Activated T-helper 1 cell treated with Interleukin-2 at 50 U/mL for 16 hours (primary cell): ENCODE measurements at regions not wholly inside any gene's neighbourhood (a gene's known extent, or its start where the extent isn't known, plus 50 kb on each side); places are given as distances from the start of the nearest gene placed in this dataset.

ENCODE experiments used
- DNase-seq: peaks from one replicate; pipeline ENCODE4 v3.0.0-alpha.2; 2020; ENCODE audit warnings: low read depth

DNA sequence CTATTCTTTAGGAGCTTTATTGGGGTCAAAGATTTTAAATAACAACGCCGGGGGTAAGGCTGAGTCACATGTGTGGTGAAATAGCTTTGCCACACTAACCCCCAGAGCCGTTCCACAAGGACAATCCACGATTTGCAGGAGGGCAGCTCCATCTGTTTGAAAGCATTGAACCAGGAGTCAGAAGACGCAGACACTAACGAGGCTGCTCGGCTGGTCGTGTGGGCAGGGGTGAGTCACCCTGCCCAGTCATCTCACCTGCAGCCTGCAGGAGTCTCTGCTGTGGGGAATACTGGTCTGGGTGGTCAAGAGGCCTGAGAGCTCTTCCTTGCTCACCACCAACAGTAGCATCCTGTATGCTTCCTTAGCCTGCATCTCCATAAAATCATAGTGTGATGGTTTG is 149.2 kb upstream of the NCK2 start:
- DNase-seq, result no peak

DNA sequence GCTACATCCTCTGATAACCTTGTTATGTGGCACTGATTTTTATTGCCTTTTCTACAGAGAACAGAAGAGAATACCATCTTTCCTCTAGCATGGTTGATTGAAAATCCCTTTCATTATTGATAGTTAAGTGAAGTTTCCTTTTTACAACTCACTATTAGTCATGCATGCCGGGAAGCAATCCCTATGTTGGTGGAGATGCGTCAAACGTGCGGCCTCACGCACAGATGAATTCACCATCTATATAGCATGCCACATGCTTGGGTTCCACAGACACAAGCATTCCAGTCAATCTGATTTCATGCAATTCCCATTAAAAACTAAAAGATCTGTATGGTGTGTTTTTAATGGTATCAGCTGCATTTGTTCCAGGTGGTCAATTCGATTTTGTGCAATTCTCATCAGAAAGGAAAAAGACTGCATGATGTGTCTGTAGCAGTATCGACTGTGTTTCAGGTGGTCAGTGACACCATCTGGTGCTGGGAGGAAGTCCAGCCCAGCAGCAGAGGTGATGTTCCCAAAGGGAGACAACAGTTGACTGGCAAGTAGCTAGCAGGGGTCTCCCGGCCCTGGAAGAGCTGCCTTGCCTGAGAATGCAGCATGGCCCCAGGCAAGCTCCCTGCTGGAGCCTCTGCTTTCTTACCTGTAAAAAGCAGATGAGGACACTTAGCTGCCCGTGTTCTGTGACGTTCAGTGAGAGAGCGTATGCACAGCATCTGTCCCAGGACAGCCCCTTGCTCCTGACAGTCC is 151.3 kb upstream of the NCK2 start:
- no peak for DNase-seq

DNA sequence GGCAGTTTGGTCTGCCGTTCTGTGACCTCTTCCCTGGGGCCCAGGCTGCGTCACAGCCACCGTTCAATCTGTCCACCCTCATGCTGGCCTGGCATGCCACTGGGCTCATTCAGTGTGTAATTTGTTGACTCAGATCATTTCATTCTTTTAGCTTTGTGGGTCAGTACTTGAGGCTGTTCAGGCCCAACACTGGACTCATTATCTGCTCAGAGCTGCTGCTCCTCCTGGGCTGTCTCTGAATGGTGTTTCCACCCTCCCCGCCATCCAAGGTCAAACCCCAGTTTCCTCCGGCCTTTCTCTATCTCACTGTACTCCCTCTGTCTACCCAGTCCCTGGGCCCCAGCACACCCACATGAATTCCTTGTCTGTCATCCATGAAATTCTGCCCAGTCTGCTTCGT is 152.4 kb upstream of the NCK2 start:
- no peak for DNase-seq

DNA sequence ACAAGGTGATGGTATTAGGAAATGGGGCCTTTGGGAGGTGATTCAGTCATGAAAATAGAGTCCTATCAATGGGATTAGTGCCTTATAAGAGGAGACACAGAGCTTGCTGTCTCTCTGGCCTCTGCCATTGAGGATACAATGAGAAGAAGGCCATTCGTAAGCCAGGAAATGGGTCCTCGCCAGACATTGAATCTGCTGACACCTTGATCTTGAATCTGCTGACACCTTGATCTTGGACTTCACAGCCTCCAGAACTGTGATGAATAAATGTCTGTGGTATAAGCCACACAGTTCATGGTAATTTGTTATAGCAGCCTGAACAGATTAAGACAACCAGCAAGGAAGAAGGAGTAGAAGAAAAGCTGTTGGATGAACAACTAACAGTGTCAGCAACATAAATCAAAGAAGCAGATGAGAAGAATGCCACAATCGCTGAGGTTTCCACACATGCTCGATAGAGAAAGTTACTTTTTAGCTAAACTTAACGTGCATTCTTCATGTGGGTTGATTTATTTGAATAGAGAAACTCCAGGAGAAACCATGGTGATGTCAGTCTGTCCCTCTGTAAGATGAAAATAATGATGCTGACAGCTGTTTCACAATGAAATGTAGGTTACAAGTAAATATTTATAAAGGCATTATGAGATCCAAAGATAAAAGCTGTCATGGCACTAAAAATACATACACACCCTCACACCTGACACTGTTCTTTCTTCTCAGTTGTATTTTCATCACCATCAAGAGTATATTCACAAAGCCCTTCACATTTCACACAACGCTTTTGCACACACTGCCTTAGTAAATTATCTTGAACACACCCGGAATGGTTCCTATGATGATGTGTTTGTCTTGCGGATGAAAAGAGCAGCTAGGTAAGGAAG is 153.7 kb upstream of the NCK2 start:
- DNase-seq, result no peak

GRCh38 chr2:105588581-105588980 is 156.1 kb upstream of the NCK2 start:
- no peak for DNase-seq

DNA sequence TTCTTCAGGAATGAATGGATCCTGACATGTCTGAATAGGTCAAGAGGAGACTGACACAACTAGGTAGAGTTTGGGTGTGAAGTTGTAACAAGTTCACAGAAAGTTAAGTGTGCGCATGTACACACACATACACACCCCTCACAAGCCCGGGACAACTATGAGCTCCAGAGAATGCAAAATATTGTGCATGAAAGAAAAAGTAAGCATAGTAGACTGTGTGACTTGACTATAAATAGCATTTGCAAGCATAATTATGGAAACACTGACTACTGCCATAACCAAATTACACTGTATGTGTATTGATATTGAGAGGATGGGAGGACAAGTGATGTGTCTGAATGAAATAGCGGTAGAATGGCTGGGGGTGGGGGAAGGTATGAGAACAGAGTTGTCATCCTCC is 157.1 kb upstream of the NCK2 start:
- no peak for DNase-seq

DNA sequence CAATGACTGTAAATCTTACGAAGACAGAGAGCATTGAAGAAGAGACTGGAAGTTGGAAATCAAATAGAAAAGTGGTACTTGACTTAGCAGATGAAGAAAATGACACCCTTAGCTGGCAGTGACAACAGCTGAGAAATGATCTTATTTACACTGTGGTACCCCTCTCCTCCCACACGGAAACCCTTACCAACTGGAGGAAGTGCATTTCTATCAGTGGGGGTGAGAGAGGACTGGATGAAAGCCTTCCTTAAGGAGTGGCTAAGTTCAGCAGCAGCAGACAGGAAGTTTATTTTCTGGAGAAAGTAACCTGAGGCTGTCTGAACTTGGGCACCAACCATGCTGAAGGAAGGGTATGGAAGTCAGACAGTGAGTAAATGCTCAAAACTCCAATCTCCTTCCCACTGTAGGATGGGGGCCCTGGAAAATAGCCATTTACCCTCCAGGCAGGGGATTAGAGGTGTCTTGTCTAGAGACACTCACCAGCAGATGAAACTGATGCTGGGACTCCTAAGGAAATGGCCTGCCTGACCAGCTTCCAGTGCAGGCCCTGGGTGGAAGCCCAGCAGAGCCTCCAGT is 160.2 kb upstream of the NCK2 start:
- no peak for DNase-seq

- no peak for DNase-seq
These were observed 161.6 kb upstream of the NCK2 start for GRCh38 chr2:105582952-105583660.

DNA sequence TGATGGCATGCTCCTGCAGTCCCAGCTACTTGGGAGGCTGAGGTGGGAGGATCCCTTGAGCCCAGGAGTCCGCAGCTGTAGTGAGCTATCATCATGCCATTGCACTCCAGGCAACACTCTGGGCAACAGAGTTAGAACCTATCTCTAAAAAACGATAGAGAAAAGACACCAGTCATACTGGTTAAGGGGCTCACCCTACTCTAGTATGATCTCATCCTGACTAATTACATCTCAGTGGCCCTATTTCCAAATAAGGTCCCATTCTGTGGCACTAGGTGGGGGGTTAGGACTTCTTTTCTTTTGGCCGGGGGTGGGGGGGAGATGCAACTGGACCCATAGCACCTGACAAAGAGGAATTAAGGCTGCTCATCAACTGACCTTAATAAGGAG is 163.2 kb upstream of the NCK2 start:
- no peak for DNase-seq

DNA sequence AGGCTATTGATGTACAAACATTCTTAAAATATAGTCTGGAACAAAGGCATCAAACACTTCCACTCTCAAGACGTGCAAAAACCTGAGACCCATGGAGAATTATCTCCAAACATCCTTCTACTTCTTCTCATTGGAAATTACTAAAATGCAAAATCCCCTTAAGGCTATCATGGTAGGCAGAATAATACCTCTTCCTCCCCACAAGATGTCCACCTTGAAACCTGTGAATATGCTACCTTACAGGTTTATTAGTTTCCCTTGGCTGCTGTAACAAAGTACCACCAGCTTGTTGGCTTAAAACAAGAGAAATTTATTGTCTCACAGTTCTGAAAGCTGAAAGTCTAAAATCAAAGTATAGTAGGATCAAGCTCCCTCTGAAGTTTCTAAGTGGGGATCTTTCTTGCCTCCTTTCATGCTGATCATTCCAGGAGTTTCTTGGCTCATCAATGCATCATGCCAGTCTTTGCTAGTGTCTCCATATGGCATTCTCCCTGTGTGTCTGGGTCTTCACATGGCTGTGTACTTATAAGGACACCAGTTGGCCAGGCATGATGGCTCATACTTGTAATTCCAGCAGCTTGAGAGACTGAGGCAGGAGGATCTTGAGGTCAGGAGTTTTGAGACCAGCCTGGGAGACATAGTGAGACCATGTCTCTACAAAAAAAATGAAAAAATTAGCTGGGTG is 163.7 kb upstream of the NCK2 start:
- DNase-seq, result no peak

DNA sequence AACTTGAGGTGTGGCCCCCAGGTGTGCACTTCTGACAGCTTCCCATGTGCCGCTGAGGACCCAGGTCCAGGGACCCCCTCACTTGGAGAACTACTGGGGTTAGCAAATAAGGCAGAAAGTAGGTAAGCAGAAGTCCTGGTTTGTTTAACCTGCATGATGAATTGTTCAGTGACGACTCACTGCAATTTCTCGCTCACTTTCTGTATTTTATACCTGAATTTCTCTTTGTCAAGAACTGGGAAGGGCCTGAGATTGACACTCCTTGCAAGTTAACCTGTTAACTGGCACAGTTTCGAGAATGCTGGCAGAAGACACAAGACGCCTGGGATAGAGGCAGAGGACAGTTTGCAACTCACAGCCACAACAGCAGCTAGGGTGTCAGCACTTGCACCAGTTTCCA is 164.5 kb upstream of the NCK2 start:
- DNase-seq, result no peak

DNA sequence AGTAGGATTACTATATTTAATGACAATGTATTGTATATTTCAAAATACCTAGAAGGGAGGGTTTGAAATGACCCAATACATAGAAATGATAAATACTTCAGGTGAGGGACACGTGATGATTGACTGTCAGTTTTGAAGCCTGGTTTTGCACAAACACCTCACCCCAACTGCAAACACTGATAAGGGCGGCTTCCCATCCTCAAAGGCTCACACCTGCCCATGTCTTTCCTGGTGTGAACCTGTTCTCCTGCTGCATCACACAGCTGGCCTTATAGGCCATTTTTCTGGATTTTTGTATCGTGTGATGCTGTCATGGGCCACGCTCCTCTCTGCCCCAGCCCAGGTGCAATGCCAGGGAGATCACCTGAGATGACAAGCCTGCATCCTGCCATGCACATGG is 166.5 kb upstream of the NCK2 start:
- DNase-seq, result no peak

DNA sequence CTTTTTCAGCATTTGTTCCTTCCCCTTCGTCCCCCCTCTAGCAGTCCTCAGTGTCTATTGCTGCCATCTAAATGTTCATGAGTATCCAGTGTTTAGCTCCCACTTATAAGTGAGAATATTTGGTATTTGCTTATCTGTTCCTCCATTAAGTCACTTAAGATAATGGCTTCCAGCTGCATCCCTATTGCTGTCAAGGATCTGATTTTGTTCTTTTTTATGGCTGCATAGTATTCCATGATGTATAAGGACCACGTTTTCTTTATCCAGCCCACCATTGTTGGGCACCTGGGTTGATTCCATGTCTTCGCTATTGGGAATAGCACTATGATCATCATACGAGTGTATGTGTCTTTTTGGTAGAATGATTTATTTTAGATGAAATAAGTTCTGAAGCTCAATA is 166.9 kb upstream of the NCK2 start:
- no peak for DNase-seq

GRCh38 chr2:105576440-105577241 is 168.1 kb upstream of the NCK2 start:
- DNase-seq, result no peak

DNA sequence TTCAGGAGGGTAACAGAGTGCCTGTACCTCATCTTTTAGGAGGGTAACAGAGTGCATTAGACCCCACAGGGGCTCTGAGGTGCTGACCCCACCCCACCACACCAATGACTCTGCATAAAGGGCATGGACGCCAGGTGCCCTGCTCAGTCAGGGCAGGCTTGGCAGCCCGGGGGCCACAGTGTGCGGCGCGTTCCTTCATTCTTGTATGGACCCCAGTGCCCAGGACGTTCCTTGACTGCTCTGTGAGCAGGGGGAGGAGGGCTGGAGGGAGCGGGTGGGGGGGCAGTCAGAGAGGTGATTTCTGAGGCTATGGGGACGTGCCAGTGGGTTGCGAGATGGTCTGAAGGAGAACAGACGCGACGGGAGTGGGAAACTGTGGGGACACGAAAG is 168.7 kb upstream of the NCK2 start:
- DNase-seq, result no peak

- DNase-seq, result no peak
These were observed 169.2 kb upstream of the NCK2 start for GRCh38 chr2:105575499-105576025.

GRCh38 chr2:105574796-105575344 is 169.8 kb upstream of the NCK2 start:
- no peak for DNase-seq

DNA sequence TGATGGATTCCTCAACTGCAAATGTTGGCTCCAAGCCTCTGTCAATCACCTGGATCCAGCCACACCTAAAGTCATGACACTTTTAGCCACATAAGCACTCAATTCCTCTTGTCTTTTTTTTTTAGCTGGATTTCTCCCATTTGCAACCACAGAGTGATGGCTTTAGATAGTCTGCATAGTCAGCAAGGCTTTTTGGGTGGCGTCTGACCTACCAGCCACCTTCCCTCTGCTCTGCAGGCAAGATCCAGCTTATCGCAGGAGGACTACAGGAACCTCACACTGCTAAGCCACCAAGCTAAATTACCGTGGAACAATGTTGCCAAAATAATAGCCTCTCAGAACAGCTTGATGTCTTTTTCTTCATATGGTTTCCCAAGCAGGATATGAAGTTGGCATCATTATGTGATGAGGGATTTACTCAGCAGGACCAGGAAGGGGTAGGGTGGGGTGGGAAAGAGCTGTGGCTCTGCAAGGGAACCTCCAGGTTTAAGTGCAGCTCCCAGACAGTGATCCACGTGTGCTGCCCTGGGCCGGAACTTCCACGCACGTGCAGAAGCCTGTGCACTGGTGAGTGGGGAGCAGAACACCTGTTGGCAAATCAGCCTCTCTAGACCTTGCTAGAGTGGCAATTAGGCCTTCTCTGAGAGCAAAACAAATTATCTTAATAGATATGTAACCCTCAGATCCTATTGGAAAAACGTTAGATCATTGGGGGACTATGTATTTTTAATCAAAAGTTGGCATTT is 170.6 kb upstream of the NCK2 start:
- DNase-seq, result no peak

- no peak for DNase-seq
These were observed 171.2 kb upstream of the NCK2 start for GRCh38 chr2:105573490-105573889.

DNA sequence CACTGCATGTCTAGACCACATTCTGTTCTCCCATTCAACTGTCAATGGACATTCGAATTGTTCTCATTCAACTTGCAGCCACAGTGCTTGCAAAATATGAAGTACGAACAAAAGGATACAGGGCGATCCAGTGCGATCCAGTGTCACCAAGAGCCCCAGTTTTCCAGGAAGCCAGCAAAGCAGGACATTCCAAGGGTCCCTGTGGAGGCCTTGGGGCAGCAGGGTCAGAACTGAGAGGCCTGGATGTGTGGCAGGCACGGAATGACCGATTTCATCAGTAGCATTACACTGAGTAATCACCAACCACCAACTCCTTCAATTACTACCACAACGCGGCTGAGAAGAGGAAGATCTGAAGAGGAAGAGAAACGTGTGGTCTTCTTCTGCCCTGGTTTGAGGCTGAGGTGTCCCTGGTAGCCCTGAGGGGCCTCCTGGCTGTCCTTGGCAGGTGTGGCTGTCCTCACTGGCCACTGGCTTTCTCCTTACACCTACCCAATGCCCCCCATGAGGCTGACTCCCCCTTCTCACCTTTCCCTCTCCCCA is 172.7 kb upstream of the FHL2 start:
- no peak for DNase-seq
